Lower lobe of right lung (tissue), 2 donors: ENCODE measurements at regions not wholly inside any gene's neighbourhood (a gene's known extent, or its start where the extent isn't known, plus 50 kb on each side); places are given as distances from the start of the nearest gene placed in this dataset.

Source experiments
- ATAC-seq, 2 donors: fragments of 200-7000 bp; cut with Tn5 transposase; one replicate each; pipeline ENCODE4 v1.9.1; 2020 to 2022; ENCODE audit warnings: mild to moderate bottlenecking in 2 of 2, moderate library complexity in 2 of 2
- DNase-seq: peaks from one replicate; pipeline ENCODE4 v3.0.0-alpha.2; 2020
- H3K27ac ChIP-seq: fragments of 200-600 bp; one replicate; pipeline ENCODE4 v1.8.0; 2022
- H3K27me3 ChIP-seq: fragments of 200-600 bp; one replicate; pipeline ENCODE4 v1.8.0; 2022; ENCODE audit warnings: low read depth
- H3K36me3 ChIP-seq: fragments of 200-600 bp; one replicate; pipeline ENCODE4 v1.8.0; 2022; ENCODE audit warnings: mild to moderate bottlenecking
- H3K4me1 ChIP-seq: fragments of 200-600 bp; one replicate; pipeline ENCODE4 v1.8.0; 2022
- H3K4me3 ChIP-seq: fragments of 200-600 bp; one replicate; pipeline ENCODE4 v1.8.0; 2022; ENCODE audit warnings: mild to moderate bottlenecking
- H3K9me3 ChIP-seq: fragments of 200-600 bp; one replicate; pipeline ENCODE4 v1.8.0; 2022
- intact Hi-C: fragments of 100-400 bp; cut with DNase I; formaldehyde crosslinking; loops from one replicate; pipeline ENCODE4 v1.11.0; 2022
- TF ChIP-seq, protein P1 (sequence below): fragments of 200-600 bp; IDR thresholded peaks from one replicate; pipeline ENCODE4 v1.8.0; 2022; ENCODE audit warnings: antibody characterized with exemption, mild to moderate bottlenecking
- donor health status: DM: no; HTN: yes; CAD: no; lungs with severe emphysema.

DNA sequence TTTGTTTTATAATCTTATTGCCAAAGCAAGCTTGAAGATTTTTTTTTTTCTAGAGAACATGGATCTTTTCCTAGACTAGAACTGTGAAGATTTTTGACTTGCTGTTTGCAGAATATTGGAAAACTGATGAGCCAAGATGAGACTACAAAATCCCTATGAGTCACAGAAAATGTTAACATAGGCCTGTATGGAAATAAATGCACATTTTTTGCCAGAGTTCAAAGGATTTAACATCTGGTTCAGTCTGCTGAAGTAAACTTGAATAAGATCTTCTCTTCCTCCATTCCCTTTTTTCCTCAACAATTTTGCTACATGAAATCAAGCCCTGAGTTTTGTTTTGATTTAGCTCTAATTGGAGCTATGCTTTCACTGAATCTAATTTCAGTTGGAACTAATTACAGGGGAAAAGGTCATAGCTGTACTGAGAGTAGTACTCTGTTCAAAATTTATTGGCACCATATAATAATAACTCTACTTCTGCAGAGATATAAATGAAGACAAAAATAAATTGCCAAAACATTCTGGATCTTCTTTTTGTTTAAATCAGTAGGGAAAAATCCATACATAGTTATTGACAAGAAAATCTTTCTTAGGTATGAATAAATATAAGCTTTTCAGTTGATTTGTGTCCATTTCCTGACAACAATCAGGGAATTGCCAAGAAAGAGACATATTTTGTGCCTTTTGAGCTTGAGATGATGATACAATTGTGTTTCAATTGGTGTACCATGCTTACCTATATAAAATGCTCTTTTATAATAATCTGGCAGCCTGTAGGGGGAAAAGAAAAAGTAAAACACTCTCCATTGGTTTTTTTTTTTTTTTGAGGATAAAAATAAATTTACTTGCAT lies 387.5 kb upstream of the GOT2 start:
- Histone ChIP-seq H3K36me3 (no peaks in the 10 kb centered on the region), H3K27ac (no peak overlapping the region), H3K27me3 (no peaks in the 10 kb centered on the region), H3K4me1 (no peaks in the 10 kb centered on the region), H3K9me3 (no peaks in the 10 kb centered on the region), H3K4me3 (no peak overlapping the region)
- intact Hi-C loops, result no loop called here
- TF ChIP-seq, protein P1, sequence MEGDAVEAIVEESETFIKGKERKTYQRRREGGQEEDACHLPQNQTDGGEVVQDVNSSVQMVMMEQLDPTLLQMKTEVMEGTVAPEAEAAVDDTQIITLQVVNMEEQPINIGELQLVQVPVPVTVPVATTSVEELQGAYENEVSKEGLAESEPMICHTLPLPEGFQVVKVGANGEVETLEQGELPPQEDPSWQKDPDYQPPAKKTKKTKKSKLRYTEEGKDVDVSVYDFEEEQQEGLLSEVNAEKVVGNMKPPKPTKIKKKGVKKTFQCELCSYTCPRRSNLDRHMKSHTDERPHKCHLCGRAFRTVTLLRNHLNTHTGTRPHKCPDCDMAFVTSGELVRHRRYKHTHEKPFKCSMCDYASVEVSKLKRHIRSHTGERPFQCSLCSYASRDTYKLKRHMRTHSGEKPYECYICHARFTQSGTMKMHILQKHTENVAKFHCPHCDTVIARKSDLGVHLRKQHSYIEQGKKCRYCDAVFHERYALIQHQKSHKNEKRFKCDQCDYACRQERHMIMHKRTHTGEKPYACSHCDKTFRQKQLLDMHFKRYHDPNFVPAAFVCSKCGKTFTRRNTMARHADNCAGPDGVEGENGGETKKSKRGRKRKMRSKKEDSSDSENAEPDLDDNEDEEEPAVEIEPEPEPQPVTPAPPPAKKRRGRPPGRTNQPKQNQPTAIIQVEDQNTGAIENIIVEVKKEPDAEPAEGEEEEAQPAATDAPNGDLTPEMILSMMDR, result no peak
- DNase-seq (no peak), ATAC-seq (no peak)

DNA sequence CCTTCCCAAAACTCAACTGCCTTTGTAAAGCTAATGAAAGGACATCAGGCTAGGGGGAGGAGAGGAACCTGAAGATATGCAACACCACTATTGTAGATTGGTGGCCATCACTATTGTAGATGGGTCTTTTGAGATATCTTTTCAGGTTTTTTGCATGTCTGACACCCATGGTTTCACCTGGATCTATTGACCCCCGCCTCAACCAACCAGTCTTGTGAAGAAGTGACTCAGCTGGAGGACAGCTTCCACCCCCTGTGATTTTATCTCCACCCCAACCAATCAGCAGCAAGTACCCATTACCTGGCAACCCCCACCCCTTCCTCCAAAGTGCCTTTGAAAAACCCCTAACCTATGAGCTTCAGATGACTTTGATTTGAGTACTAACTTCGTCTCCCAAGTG lies 382.6 kb upstream of the GOT2 start:
- H3K4me1 ChIP-seq, result no peaks in the 10 kb centered on the region
- ATAC-seq (no peak), DNase-seq (no peak)
- no peak overlapping the region for H3K4me3 ChIP-seq
- intact Hi-C loops, result no loop called here
- no peaks in the 10 kb centered on the region for H3K36me3 ChIP-seq
- TF ChIP-seq, protein P1, result no peak
- no peaks in the 10 kb centered on the region for H3K9me3 ChIP-seq
- H3K27ac ChIP-seq, result no peak overlapping the region
- no peaks in the 10 kb centered on the region for H3K27me3 ChIP-seq

DNA sequence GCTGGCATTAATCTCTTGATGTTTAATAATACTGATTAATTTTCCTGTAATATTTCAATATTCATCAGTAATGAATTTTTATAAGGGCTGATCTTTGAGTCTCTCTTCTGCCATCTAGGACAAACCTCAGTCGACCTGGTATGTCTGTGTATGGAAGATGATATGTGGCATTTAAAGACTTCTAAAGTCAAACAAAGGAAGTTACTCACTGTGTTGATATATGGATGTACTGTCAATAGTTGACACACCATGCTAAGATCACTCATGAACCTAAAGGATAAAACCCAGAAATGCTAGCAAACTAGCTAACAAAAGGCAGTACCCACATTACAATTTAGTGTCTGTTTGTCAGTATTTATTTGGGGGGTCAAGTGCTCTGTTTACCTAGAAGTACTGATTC lies 380.7 kb upstream of the GOT2 start:
- TF ChIP-seq, protein P1, result no peak
- Histone ChIP-seq H3K9me3 (no peaks in the 10 kb centered on the region), H3K4me3 (no peak overlapping the region), H3K4me1 (no peaks in the 10 kb centered on the region), H3K27me3 (no peaks in the 10 kb centered on the region), H3K27ac (no peak overlapping the region), H3K36me3 (no peaks in the 10 kb centered on the region)
- no peak for ATAC-seq
- intact Hi-C loops, result no loop called here
- DNase-seq, result no peak

DNA sequence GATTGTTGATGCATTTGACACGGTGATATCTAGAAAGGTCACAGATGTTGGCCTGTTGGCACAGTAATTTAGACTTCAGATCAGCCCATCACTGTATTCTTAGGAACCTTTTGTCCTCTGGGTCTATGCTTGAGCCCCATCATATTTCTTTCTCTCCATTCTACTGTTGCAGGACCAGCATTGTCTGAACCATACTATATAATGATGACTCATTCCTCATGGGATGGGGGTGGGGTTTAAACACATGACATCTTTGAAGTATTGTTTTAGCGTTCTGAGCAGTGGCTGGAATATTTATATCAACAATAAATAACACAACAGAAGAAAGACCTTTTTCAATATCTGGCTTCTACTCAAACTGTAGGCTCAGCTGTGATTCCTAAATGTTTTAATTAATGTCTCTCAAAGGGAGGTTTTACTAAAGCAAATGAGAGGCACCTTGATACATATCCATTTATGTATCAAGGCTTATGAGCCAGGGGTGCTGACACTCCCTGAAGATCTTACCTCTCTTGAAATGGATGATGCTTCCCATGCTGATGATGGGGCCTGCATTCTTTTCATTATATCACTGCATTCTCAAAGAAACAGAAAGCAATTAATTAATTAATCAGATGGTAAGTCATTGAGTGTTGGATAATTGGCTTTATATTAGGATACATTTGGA lies 379.0 kb upstream of the GOT2 start:
- ATAC-seq (no peak), DNase-seq (no peak)
- H3K4me1 ChIP-seq, result no peaks in the 10 kb centered on the region
- H3K4me3 ChIP-seq, result no peak overlapping the region
- no peaks in the 10 kb centered on the region for H3K9me3 ChIP-seq
- no peaks in the 10 kb centered on the region for H3K36me3 ChIP-seq
- TF ChIP-seq, protein P1, result no peak
- H3K27ac ChIP-seq, result no peak overlapping the region
- no peaks in the 10 kb centered on the region for H3K27me3 ChIP-seq
- intact Hi-C loops, result no loop called here

DNA sequence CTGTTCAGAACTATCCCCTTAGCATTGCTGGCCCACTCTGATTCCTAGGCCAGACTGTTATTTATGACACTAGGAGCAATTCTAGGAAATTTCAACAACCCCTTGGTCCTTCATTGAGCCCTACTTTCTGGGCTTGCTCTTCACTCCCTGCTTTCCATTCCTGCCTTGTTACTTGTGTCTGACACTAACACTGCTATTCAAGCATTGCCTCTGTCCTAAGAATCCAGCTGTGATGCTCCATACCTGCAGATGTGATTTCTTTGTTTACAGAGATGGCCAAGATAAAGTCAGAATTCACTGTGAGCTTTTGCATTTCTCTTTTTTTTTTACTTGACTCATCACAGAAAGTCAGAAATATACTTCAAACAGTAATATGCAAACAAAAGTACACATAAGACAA lies 377.2 kb upstream of the GOT2 start:
- ATAC-seq, result no peak
- no peak for DNase-seq
- TF ChIP-seq, protein P1, result no peak
- H3K9me3 ChIP-seq, result no peaks in the 10 kb centered on the region
- H3K4me3 ChIP-seq, result no peak overlapping the region
- no peaks in the 10 kb centered on the region for H3K36me3 ChIP-seq
- H3K27me3 ChIP-seq, result no peaks in the 10 kb centered on the region
- intact Hi-C loops, result no loop called here
- no peak overlapping the region for H3K27ac ChIP-seq
- H3K4me1 ChIP-seq, result no peaks in the 10 kb centered on the region
